ENCODE measurements at regions not wholly inside any gene's neighbourhood (a gene's known extent, or its start where the extent isn't known, plus 50 kb on each side); places are given as distances from the start of the nearest gene placed in this dataset.

- no peak for DNase-seq (ENCODE audit: low read depth)
- TF ChIP-seq, protein P1, sequence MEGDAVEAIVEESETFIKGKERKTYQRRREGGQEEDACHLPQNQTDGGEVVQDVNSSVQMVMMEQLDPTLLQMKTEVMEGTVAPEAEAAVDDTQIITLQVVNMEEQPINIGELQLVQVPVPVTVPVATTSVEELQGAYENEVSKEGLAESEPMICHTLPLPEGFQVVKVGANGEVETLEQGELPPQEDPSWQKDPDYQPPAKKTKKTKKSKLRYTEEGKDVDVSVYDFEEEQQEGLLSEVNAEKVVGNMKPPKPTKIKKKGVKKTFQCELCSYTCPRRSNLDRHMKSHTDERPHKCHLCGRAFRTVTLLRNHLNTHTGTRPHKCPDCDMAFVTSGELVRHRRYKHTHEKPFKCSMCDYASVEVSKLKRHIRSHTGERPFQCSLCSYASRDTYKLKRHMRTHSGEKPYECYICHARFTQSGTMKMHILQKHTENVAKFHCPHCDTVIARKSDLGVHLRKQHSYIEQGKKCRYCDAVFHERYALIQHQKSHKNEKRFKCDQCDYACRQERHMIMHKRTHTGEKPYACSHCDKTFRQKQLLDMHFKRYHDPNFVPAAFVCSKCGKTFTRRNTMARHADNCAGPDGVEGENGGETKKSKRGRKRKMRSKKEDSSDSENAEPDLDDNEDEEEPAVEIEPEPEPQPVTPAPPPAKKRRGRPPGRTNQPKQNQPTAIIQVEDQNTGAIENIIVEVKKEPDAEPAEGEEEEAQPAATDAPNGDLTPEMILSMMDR (IDR thresholded peaks at IDR 0.05; ENCODE audit: control insufficient read depth, extremely low read depth, insufficient read depth) = no peak
- H3K4me3 ChIP-seq (ENCODE audit: low read depth, low read length) = no peak overlapping the region
Measured at GRCh38 chr4:128458816-128459215, 171.2 kb upstream of the PGRMC2 start.

GRCh38 chr4:128457726-128458125 is 170.1 kb upstream of the PGRMC2 start:
- TF ChIP-seq, protein P1 (IDR thresholded peaks at IDR 0.05; ENCODE audit: control insufficient read depth, extremely low read depth, insufficient read depth) = no peak
- DNase-seq (ENCODE audit: low read depth) = no peak
- no peak overlapping the region for H3K4me3 ChIP-seq (ENCODE audit: low read depth, low read length)

DNA sequence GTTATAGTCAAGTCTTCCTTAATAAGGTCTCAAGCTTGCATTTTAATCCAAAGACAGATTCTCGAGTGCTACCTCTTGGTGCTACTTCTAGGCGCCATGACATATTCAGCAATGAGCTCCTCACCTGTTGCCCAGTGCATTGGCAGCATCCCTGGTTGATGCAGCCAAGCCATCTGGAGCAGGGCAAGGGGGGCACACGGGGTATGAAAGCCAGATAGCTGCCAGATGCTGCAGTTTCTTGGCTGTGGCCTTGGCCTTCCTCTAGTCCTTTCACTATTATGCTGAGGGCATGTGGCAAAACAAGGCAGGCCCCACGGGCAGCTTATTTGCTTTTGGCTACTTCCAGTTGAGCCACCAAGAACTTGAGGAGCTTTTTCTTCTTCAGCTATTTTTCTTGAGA is 168.6 kb upstream of the PGRMC2 start:
- no peak overlapping the region for H3K4me3 ChIP-seq (ENCODE audit: low read depth, low read length)
- TF ChIP-seq, protein P1 (IDR thresholded peaks at IDR 0.05; ENCODE audit: control insufficient read depth, extremely low read depth, insufficient read depth) = no peak
- DNase-seq (ENCODE audit: low read depth) = no peak

- DNase-seq (ENCODE audit: low read depth) = no peak
- TF ChIP-seq, protein P1 (IDR thresholded peaks at IDR 0.05; ENCODE audit: control insufficient read depth, extremely low read depth, insufficient read depth) = no peak
- no peak overlapping the region for H3K4me3 ChIP-seq (ENCODE audit: low read depth, low read length)
Measured at GRCh38 chr4:128455480-128455879, 167.9 kb upstream of the PGRMC2 start.

DNA sequence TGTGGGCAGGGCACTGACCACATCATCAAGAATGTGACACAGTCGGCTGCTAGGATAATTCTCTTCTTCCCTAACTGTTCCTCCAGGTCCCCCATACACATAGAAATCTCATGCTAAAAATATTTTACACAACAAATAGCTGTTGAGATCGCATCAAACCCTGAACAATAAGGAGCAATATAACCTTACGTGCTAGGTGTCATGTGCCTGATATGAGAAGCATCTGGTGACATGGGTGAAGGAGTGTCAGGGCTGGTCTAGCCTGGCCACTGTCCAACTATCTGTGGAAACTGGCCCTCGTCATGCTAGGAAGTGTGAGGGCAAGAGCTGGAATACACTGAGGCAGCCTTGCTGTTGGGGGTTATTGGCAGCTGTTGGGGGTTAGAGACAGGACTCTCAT is 167.3 kb upstream of the PGRMC2 start:
- H3K4me3 ChIP-seq (ENCODE audit: low read depth, low read length) = no peak overlapping the region
- DNase-seq (ENCODE audit: low read depth) = no peak
- TF ChIP-seq, protein P1 (IDR thresholded peaks at IDR 0.05; ENCODE audit: control insufficient read depth, extremely low read depth, insufficient read depth) = no peak

DNA sequence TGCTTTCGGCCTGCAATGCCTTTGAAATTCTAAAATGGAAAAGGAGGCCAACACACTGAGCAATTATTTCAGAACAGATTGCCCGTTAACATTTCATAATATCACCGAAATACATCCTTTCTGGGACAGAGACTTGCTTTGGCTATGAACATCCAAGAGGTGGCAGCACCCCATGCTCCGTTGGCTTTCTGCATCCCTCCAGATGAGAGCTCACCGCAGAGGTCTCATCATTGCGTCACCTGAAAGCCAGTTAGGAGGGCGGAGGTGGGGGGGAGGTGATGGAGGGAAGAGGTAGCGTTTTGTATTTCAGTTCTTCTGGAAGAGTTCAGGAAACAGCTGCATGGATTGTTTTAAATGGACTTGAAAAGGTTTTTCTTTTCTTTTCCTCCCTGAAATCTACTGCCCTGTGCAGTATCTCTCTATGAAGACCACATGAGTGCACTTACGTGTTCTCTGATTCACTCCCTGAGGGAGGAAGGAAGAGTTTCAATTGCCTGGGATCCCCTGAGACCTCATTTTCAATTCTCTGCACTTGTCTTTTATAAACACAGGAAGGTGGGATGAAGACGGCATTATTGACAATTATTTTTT is 166.8 kb upstream of the PGRMC2 start:
- TF ChIP-seq, protein P1 (IDR thresholded peaks at IDR 0.05; ENCODE audit: control insufficient read depth, extremely low read depth, insufficient read depth) = peak; percentile 91
- no peak overlapping the region for H3K4me3 ChIP-seq (ENCODE audit: low read depth, low read length)
- DNase-seq (ENCODE audit: low read depth) = peak; percentile 36

DNA sequence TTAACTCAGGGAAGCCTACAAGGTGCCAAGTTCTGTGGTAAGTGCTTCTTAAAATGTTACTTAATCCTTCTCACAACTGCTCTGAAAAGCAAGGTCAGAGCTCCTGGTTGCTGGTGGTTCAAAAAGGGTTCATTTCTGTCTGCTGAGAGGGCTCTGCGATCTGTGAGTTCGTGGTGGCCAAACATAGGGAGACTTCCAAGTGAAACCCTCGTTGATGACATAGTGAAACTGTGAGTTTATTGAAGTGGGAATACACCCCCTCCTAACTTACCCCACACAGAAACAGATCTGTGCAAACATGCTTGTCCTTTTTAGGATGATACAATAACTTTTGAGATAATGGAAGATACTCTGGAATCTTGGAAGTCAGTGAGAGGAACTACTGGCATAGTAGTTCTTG is 164.8 kb upstream of the PGRMC2 start:
- TF ChIP-seq, protein P1 (IDR thresholded peaks at IDR 0.05; ENCODE audit: control insufficient read depth, extremely low read depth, insufficient read depth) = no peak
- H3K4me3 ChIP-seq (ENCODE audit: low read depth, low read length) = no peak overlapping the region
- no peak for DNase-seq (ENCODE audit: low read depth)
